ENCODE measurements at regions not wholly inside any gene's neighbourhood (a gene's known extent, or its start where the extent isn't known, plus 50 kb on each side); places are given as distances from the start of the nearest gene placed in this dataset.

DNA sequence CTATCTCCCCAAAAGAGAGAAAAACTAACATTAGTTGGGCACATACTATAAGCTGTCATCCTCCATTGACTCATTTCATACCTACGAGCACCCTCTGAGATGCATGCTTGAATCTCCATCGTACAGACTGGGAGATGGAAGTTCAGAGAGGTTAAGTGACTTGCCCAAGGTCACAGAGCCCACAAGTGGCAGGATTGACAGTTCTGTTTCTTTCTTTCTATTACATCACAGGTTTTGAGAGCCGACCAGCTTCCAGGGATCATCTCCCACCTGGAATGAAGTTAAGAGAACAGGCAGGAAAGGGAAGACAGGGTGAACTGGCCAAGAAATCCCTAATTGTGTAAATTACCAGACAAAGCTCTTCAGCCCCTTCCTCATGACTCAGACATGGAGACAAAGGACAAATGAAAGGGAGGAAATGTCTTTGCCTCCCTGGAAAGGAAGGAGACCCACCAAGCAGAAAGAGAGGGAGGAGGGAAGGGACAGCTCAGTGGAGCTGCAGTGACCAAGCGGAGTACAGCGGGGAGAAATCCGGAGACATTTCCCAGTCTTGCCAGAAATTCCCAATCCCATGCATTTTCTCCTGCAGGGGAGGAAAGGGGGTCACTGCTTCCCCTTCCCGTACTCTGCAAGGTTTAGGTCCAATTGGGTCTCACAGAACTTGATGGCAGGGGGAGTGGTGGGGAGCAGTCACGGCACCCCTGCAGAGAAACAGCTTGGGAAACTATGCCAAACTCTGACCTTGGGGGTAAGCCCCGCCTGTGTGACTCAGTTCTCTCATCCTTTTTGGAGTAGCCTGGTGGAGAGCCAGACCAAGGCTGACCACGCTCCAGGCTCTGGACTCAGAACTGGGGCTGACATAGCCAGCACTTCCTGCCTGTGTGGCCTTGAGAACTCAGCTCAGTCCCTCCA, 154.3 kb downstream of the ANKRD60 start:
- TF ChIP-seq, protein P1, sequence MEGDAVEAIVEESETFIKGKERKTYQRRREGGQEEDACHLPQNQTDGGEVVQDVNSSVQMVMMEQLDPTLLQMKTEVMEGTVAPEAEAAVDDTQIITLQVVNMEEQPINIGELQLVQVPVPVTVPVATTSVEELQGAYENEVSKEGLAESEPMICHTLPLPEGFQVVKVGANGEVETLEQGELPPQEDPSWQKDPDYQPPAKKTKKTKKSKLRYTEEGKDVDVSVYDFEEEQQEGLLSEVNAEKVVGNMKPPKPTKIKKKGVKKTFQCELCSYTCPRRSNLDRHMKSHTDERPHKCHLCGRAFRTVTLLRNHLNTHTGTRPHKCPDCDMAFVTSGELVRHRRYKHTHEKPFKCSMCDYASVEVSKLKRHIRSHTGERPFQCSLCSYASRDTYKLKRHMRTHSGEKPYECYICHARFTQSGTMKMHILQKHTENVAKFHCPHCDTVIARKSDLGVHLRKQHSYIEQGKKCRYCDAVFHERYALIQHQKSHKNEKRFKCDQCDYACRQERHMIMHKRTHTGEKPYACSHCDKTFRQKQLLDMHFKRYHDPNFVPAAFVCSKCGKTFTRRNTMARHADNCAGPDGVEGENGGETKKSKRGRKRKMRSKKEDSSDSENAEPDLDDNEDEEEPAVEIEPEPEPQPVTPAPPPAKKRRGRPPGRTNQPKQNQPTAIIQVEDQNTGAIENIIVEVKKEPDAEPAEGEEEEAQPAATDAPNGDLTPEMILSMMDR (IDR thresholded peaks at IDR 0.05; ENCODE audit: low read depth, low read length) = no peak
- no peak for TF ChIP-seq EZH2phosphoT487 (IDR thresholded peaks at IDR 0.05; ENCODE audit: low read depth)
